Mesothelial cell of epicardium (in vitro differentiated cells): ENCODE measurements at regions not wholly inside any gene's neighbourhood (a gene's known extent, or its start where the extent isn't known, plus 50 kb on each side); places are given as distances from the start of the nearest gene placed in this dataset.

Experiments
- DNase-seq, 2 experiments: peaks; one replicate each; pipeline ENCODE4 v3.0.0; 2021; ENCODE audit warnings: low spot score in 2 of 2; ENCODE audit not compliant: unreplicated experiment in 2 of 2
- H3K27ac Mint-ChIP-seq: 2 replicates; pipeline ENCODE4 v1.8.0; 2021; ENCODE audit warnings: mixed read lengths
- H3K27me3 Mint-ChIP-seq: 2 replicates; pipeline ENCODE4 v1.8.0; 2021; ENCODE audit warnings: low read depth, mixed read lengths
- H3K36me3 Mint-ChIP-seq: 2 replicates; pipeline ENCODE4 v1.8.0; 2021; ENCODE audit warnings: mixed read lengths
- H3K4me1 Mint-ChIP-seq: 2 replicates; pipeline ENCODE4 v1.8.0; 2021; ENCODE audit warnings: mixed read lengths
- H3K4me3 Mint-ChIP-seq: 2 replicates; pipeline ENCODE4 v1.8.0; 2021; ENCODE audit warnings: mild to moderate bottlenecking, moderate library complexity, mixed read lengths
- H3K9me3 Mint-ChIP-seq: 2 replicates; pipeline ENCODE4 v1.8.0; 2021; ENCODE audit warnings: mixed read lengths
- CTCF ChIP-seq: fragments of 200-600 bp; sonication (generic); IDR thresholded peaks from one replicate; pipeline ENCODE4 v1.5.0; 2021; ENCODE audit warnings: antibody characterized with exemption; ENCODE audit not compliant: unreplicated experiment

GRCh38 chr6:113388996-113389395 is 468.1 kb upstream of the MARCKS start:
- Mint-ChIP-seq H3K27me3 (no peaks in the 10 kb centered on the region), H3K36me3 (no peaks in the 10 kb centered on the region), H3K9me3 (no peaks in the 10 kb centered on the region), H3K4me1 (peaks cover 17% of the 10 kb centered on the region), H3K4me3 (no peak overlapping the region), H3K27ac (no peak overlapping the region)
- no peak for DNase-seq
- TF ChIP-seq CTCF = no peak

- no peaks in the 10 kb centered on the region for H3K36me3 Mint-ChIP-seq
- no peak for DNase-seq
- H3K9me3 Mint-ChIP-seq = no peaks in the 10 kb centered on the region
- no peak for TF ChIP-seq CTCF
- H3K27me3 Mint-ChIP-seq = no peaks in the 10 kb centered on the region
- H3K27ac Mint-ChIP-seq = no peak overlapping the region
- peaks cover 31% of the 10 kb centered on the region for H3K4me1 Mint-ChIP-seq
- H3K4me3 Mint-ChIP-seq = no peak overlapping the region
These were observed 464.5 kb upstream of the MARCKS start for GRCh38 chr6:113392551-113393055.

- Mint-ChIP-seq H3K36me3 (no peaks in the 10 kb centered on the region), H3K27me3 (no peaks in the 10 kb centered on the region), H3K9me3 (no peaks in the 10 kb centered on the region), H3K4me1 (peaks cover 33% of the 10 kb centered on the region), H3K27ac (no peak overlapping the region), H3K4me3 (no peak overlapping the region)
- no peak for DNase-seq
- no peak for TF ChIP-seq CTCF
These were observed 462.9 kb upstream of the MARCKS start for GRCh38 chr6:113394216-113394615.

GRCh38 chr6:113394729-113395128 is 462.4 kb upstream of the MARCKS start:
- Mint-ChIP-seq H3K27ac (no peak overlapping the region), H3K9me3 (no peaks in the 10 kb centered on the region), H3K27me3 (no peaks in the 10 kb centered on the region), H3K4me3 (no peak overlapping the region), H3K36me3 (no peaks in the 10 kb centered on the region), H3K4me1 (peaks cover 28% of the 10 kb centered on the region)
- no peak for TF ChIP-seq CTCF
- no peak for DNase-seq

- Mint-ChIP-seq H3K27me3 (no peaks in the 10 kb centered on the region), H3K4me3 (no peak overlapping the region), H3K36me3 (no peaks in the 10 kb centered on the region), H3K9me3 (peaks cover 5% of the 10 kb centered on the region), H3K27ac (peak overlapping the region; percentile 62), H3K4me1 (peaks cover 23% of the 10 kb centered on the region)
- no peak for TF ChIP-seq CTCF
- no peak for DNase-seq
These were observed 460.4 kb upstream of the MARCKS start for GRCh38 chr6:113396730-113397129.

- Mint-ChIP-seq H3K27me3 (no peaks in the 10 kb centered on the region), H3K9me3 (peaks cover 5% of the 10 kb centered on the region), H3K4me3 (no peak overlapping the region), H3K4me1 (peaks cover 23% of the 10 kb centered on the region), H3K27ac (peak overlapping the region; percentile 62), H3K36me3 (no peaks in the 10 kb centered on the region)
- no peak for DNase-seq
- TF ChIP-seq CTCF = no peak
These were observed 459.9 kb upstream of the MARCKS start for GRCh38 chr6:113397236-113397635.
